ENCODE measurements at regions not wholly inside any gene's neighbourhood (a gene's known extent, or its start where the extent isn't known, plus 50 kb on each side); places are given as distances from the start of the nearest gene placed in this dataset.
A peak's percentile ranks its signal among the peaks of the same experiment; 100 is the strongest.

DNA sequence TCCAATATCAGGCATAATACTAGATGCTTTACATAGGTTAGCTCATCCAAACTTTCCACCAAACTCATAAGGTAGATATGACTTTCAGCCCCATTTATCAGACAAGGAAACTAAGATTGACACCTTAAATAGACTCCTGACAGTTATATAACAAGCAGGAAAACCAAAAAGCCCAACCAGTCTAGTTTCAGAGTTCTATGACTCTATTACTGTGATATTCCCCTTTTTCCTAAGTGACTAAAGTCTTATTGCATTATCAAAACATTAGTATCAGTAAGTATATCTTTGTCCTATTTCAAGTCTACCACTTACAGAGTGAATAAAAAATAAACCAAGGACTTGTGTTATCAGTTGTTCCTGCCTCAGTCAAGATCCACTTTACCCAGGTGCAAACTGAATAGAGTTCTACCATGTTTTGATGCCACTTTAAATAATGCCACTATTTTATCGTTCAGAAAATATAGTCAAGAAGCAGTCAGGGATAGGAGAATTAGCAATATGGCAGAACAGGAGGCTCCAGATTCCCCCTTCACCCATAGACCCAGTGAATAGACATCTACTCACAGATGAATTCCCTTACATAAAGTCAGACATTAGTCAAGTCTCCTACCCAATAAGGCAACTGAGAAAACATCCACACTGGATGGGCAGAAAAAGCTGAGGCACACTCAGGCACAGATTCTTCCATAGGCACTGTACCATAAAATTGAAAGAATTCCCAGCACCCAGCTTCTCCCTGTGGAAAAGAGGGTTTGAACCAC is 74.1 kb downstream of the CRPPA start:
- Histone ChIP-seq H3K9ac (ENCODE audit: low read length in 3 of 3) (no peak overlapping the region), H3K36me3 (ENCODE audit: control insufficient read depth in 2 of 3, insufficient read depth in 3 of 3, low read length in 3 of 3) (no peaks in the 10 kb centered on the region), H3K9me3 (ENCODE audit: control insufficient read depth in 2 of 3, insufficient read depth in 1 of 3, low read length in 3 of 3) (peaks cover 0 to 6% (median 5%) of the 10 kb centered on the region in 3 donors), H3K4me1 (ENCODE audit: control insufficient read depth in 2 of 3, insufficient read depth in 2 of 3, low read depth in 1 of 3, low read length in 3 of 3) (no peaks in the 10 kb centered on the region), H3K27me3 (ENCODE audit: control insufficient read depth, insufficient read depth, low read length) (no peaks in the 10 kb centered on the region), H3K4me3 (ENCODE audit: low read length in 3 of 3) (no peak overlapping the region), H3K27ac (ENCODE audit: low read depth in 2 of 2, low read length in 2 of 2) (no peak overlapping the region)
- no peak for DNase-seq
- intact Hi-C loops (cut with DNase I) = no loop called here
- TF ChIP-seq, protein P1, sequence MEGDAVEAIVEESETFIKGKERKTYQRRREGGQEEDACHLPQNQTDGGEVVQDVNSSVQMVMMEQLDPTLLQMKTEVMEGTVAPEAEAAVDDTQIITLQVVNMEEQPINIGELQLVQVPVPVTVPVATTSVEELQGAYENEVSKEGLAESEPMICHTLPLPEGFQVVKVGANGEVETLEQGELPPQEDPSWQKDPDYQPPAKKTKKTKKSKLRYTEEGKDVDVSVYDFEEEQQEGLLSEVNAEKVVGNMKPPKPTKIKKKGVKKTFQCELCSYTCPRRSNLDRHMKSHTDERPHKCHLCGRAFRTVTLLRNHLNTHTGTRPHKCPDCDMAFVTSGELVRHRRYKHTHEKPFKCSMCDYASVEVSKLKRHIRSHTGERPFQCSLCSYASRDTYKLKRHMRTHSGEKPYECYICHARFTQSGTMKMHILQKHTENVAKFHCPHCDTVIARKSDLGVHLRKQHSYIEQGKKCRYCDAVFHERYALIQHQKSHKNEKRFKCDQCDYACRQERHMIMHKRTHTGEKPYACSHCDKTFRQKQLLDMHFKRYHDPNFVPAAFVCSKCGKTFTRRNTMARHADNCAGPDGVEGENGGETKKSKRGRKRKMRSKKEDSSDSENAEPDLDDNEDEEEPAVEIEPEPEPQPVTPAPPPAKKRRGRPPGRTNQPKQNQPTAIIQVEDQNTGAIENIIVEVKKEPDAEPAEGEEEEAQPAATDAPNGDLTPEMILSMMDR (IDR thresholded peaks at IDR 0.05; ENCODE audit: borderline replicate concordance, extremely low read depth, insufficient read depth) = no peak
- FAIRE-seq = no peak

- Histone ChIP-seq H3K4me1 (ENCODE audit: control insufficient read depth in 2 of 3, insufficient read depth in 2 of 3, low read depth in 1 of 3, low read length in 3 of 3) (no peaks in the 10 kb centered on the region), H3K4me3 (ENCODE audit: low read length in 3 of 3) (no peak overlapping the region), H3K27ac (ENCODE audit: low read depth in 2 of 2, low read length in 2 of 2) (no peak overlapping the region), H3K36me3 (ENCODE audit: control insufficient read depth in 2 of 3, insufficient read depth in 3 of 3, low read length in 3 of 3) (no peaks in the 10 kb centered on the region), H3K9ac (ENCODE audit: low read length in 3 of 3) (no peak overlapping the region), H3K9me3 (ENCODE audit: control insufficient read depth in 2 of 3, insufficient read depth in 1 of 3, low read length in 3 of 3) (peaks cover 0 to 6% (median 5%) of the 10 kb centered on the region in 3 donors), H3K27me3 (ENCODE audit: control insufficient read depth, insufficient read depth, low read length) (no peaks in the 10 kb centered on the region)
- FAIRE-seq (no peak), DNase-seq (peak in 2 of 5 donors; percentile 31 to 56)
- TF ChIP-seq, protein P1 (IDR thresholded peaks at IDR 0.05; ENCODE audit: borderline replicate concordance, extremely low read depth, insufficient read depth) = no peak
- intact Hi-C loops (cut with DNase I) = no loop called here
Measured at GRCh38 chr7:16345979-16346958, 75.1 kb downstream of the CRPPA start.

DNA sequence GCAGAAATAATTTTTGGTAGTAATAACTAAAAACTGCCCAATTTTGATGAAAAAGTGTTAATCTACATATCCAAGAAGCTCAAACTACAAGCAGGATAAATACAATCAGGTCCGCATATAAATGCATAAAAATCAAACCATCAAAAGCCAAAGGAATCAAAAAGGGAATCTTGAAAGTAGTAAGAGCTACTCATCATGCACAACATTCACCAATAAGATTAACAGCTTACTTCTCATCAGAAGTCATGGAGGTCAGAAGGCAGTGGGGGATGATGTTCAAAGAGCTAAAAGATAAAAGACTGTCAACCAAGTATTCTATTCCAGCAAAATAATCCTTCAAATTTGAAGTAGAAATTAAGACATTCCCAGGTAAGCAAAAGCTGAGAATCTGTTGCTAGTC is 76.4 kb downstream of the CRPPA start:
- no peak for DNase-seq
- Histone ChIP-seq H3K36me3 (ENCODE audit: control insufficient read depth in 2 of 3, insufficient read depth in 3 of 3, low read length in 3 of 3) (no peaks in the 10 kb centered on the region), H3K4me1 (ENCODE audit: control insufficient read depth in 2 of 3, insufficient read depth in 2 of 3, low read depth in 1 of 3, low read length in 3 of 3) (no peaks in the 10 kb centered on the region), H3K27me3 (ENCODE audit: control insufficient read depth, insufficient read depth, low read length) (no peaks in the 10 kb centered on the region), H3K9ac (ENCODE audit: low read length in 3 of 3) (no peak overlapping the region), H3K9me3 (ENCODE audit: control insufficient read depth in 2 of 3, insufficient read depth in 1 of 3, low read length in 3 of 3) (peaks cover 0 to 6% (median 5%) of the 10 kb centered on the region in 3 donors), H3K27ac (ENCODE audit: low read depth in 2 of 2, low read length in 2 of 2) (no peak overlapping the region), H3K4me3 (ENCODE audit: low read length in 3 of 3) (no peak overlapping the region)
- TF ChIP-seq, protein P1 (IDR thresholded peaks at IDR 0.05; ENCODE audit: borderline replicate concordance, extremely low read depth, insufficient read depth) = no peak
- FAIRE-seq = no peak
- intact Hi-C loops (cut with DNase I) = no loop called here

Measured in kidney (tissue), 13 donors.